Activated CD4-positive, alpha-beta T cell treated with anti-CD3 and anti-CD28 coated beads for 1 hour (primary cell): ENCODE measurements at regions not wholly inside any gene's neighbourhood (a gene's known extent, or its start where the extent isn't known, plus 50 kb on each side); places are given as distances from the start of the nearest gene placed in this dataset.

ENCODE experiments used
- DNase-seq: peaks from one replicate; pipeline ENCODE4 v3.0.0-alpha.2; 2020

GRCh38 chr21:38743772-38744529, 61.8 kb upstream of the ETS2 start:
- DNase-seq, result no peak

- no peak for DNase-seq
Observed at GRCh38 chr21:38744861-38745260, 60.9 kb upstream of the ETS2 start.

- no peak for DNase-seq
Observed at GRCh38 chr21:38747810-38748209, 57.9 kb upstream of the ETS2 start.

GRCh38 chr21:38751379-38752050, 54.2 kb upstream of the ETS2 start:
- no peak for DNase-seq

GRCh38 chr21:38752051-38752505, 53.7 kb upstream of the ETS2 start:
- no peak for DNase-seq

GRCh38 chr21:38753114-38753513, 52.6 kb upstream of the ETS2 start:
- DNase-seq, result no peak

- DNase-seq, result no peak
Observed at GRCh38 chr21:38753557-38753971, 52.2 kb upstream of the ETS2 start.
